ENCODE measurements at regions not wholly inside any gene's neighbourhood (a gene's known extent, or its start where the extent isn't known, plus 50 kb on each side); places are given as distances from the start of the nearest gene placed in this dataset.

- no peak overlapping the region for H3K27ac ChIP-seq (ENCODE audit: low read depth, low read length)
- no peaks in the 10 kb centered on the region; the same call in 1 of the 2 replicates for H3K27me3 ChIP-seq (ENCODE audit: control insufficient read depth, insufficient read depth, low read length)
- H3K36me3 ChIP-seq (ENCODE audit: control insufficient read depth, insufficient read depth, low read length) = no peaks in the 10 kb centered on the region
- no peaks in the 10 kb centered on the region for H3K9me3 ChIP-seq (ENCODE audit: control insufficient read depth, insufficient read depth, low read length)
- peaks cover 16% of the 10 kb centered on the region for H3K4me1 ChIP-seq (ENCODE audit: control insufficient read depth, insufficient read depth, low read length)
- no peak overlapping the region for H3K9ac ChIP-seq (ENCODE audit: low read depth, low read length)
- H3K4me3 ChIP-seq (ENCODE audit: low read depth, low read length) = no peak overlapping the region
Observed at GRCh38 chr2:240291337-240292034, 144.0 kb upstream of the GPC1 start.

GRCh38 chr2:240292035-240292574 lies 143.4 kb upstream of the GPC1 start:
- H3K9me3 ChIP-seq (ENCODE audit: control insufficient read depth, insufficient read depth, low read length) = no peaks in the 10 kb centered on the region

DNA sequence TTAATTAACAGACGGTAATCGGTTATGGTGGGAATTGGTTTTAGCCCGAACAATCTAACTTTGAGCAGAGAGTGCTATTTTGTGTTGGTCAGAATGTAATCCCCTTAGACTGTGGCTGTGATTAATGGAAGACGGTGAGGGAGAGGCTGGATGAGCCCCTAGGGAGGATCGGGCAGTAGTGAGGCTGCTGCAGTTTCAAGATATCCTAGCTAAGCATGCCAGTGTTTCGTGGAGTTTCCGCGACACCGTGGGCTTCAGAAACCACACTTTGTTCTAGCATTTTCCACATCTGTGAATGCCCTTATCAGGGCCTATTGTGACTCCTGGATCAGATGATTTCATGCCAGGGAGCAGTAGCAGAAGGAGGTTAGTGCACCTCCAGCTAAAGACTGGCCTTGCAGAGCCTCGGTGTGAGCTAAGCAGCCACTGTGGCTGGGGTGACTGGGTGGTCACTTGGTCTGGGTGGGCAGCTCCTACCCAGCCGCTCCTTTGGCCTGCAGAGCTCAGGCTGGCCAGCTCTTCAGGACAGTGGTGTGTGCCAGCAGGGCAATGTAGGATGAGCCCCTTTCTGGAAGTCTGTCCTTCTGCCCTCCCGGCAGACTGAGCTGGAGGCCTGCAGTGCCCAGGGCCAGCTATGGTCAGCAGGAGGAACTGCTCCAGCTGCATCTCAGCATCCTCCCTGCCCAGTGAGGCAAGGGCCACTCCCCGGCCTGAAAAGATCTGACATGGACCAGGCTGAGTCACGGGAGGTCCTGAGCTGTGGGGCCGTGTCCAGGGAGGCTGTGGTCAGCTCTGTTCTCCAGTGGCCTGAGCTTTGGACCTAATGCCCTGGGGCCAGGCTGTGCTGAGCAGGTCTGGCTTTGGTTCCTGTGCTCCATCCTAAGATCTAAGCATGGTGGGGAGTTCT lies 142.6 kb upstream of the GPC1 start:
- H3K36me3 ChIP-seq (ENCODE audit: control insufficient read depth, insufficient read depth, low read length) = no peaks in the 10 kb centered on the region
- H3K9me3 ChIP-seq (ENCODE audit: control insufficient read depth, insufficient read depth, low read length) = no peaks in the 10 kb centered on the region
- no peak overlapping the region for H3K4me3 ChIP-seq (ENCODE audit: low read depth, low read length)
- H3K27ac ChIP-seq (ENCODE audit: low read depth, low read length) = no peak overlapping the region
- peaks cover 16% of the 10 kb centered on the region for H3K4me1 ChIP-seq (ENCODE audit: control insufficient read depth, insufficient read depth, low read length)
- H3K27me3 ChIP-seq (ENCODE audit: control insufficient read depth, insufficient read depth, low read length) = no peaks in the 10 kb centered on the region
- no peak overlapping the region for H3K9ac ChIP-seq (ENCODE audit: low read depth, low read length)

More at GRCh38 chr2:240292035-240292574, 143.4 kb upstream of the GPC1 start:
- peaks cover 16% of the 10 kb centered on the region for H3K4me1 ChIP-seq (ENCODE audit: control insufficient read depth, insufficient read depth, low read length)
- H3K27me3 ChIP-seq (ENCODE audit: control insufficient read depth, insufficient read depth, low read length) = no peaks in the 10 kb centered on the region
- no peaks in the 10 kb centered on the region for H3K36me3 ChIP-seq (ENCODE audit: control insufficient read depth, insufficient read depth, low read length)
- H3K4me3 ChIP-seq (ENCODE audit: low read depth, low read length) = no peak overlapping the region
- H3K9ac ChIP-seq (ENCODE audit: low read depth, low read length) = no peak overlapping the region
- H3K27ac ChIP-seq (ENCODE audit: low read depth, low read length) = no peak overlapping the region

- Histone ChIP-seq H3K4me1 (ENCODE audit: control insufficient read depth, insufficient read depth, low read length) (peaks cover 16% of the 10 kb centered on the region), H3K9ac (ENCODE audit: low read depth, low read length) (no peak overlapping the region), H3K9me3 (ENCODE audit: control insufficient read depth, insufficient read depth, low read length) (no peaks in the 10 kb centered on the region), H3K27ac (ENCODE audit: low read depth, low read length) (no peak overlapping the region), H3K27me3 (ENCODE audit: control insufficient read depth, insufficient read depth, low read length) (no peaks in the 10 kb centered on the region), H3K4me3 (ENCODE audit: low read depth, low read length) (no peak overlapping the region), H3K36me3 (ENCODE audit: control insufficient read depth, insufficient read depth, low read length) (no peaks in the 10 kb centered on the region)
Observed at GRCh38 chr2:240293557-240294461, 141.7 kb upstream of the GPC1 start.

DNA sequence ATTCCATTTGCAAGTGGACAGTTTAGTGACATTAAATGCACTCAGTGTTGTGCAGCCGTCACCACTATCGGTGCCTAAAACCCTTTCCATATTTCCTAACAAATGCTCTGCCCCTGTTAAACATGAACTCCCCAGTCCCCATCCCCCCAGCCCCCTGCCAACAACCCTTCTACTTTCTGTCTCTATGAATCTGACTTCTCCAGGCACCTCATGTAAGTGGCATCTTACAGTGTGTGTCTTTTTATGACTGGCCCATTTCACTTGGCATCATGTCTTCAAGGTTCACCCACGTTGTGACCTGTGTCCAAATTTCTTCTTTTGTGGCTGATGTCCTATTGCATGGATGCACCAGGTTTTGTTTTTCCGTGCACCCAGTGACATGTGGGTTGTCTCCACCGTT lies 140.9 kb upstream of the GPC1 start:
- Histone ChIP-seq H3K27ac (ENCODE audit: low read depth, low read length) (no peak overlapping the region), H3K9me3 (ENCODE audit: control insufficient read depth, insufficient read depth, low read length) (no peaks in the 10 kb centered on the region), H3K4me1 (ENCODE audit: control insufficient read depth, insufficient read depth, low read length) (peaks cover 16% of the 10 kb centered on the region), H3K9ac (ENCODE audit: low read depth, low read length) (no peak overlapping the region), H3K27me3 (ENCODE audit: control insufficient read depth, insufficient read depth, low read length) (no peaks in the 10 kb centered on the region), H3K4me3 (ENCODE audit: low read depth, low read length) (no peak overlapping the region), H3K36me3 (ENCODE audit: control insufficient read depth, insufficient read depth, low read length) (no peaks in the 10 kb centered on the region)

DNA sequence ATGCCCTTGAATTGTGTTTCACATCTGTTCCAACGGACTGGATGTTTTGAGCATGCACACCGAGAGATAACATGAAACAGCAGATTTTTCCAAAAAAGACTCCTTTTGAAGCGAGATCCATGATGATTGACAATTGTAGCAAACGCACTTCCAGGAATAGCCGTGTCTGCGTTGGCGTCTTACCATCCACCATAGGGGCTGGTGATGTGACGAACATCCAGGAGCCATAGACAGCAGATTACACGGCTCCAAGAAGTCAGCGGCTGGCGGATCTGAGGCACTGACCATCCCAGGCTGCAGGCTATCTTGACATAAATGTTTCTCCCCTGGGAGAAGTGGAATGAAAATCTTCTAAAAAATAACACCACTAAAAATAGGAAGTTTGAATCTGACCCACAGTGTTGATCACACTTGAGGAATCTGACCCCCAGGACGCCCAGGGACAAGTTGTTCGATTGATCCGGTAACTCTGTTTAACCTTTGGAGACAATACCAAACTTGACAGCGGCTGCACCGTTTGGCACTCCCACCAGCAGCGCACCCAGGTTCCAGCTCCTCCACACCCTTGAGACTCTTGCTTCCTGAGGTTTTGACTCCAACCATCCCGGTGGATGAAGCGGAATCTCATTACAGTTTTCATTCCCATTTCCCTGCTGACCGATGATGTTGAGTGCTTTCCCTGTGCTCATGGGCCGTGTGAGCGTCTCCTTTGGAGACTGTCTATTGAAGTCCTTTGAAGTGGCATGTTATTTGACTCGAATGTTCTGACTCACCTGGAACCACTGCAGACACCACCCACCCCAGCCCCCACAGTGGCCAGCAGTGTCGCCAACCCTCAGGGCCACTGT lies 140.0 kb upstream of the GPC1 start:
- no peaks in the 10 kb centered on the region for H3K27me3 ChIP-seq (ENCODE audit: control insufficient read depth, insufficient read depth, low read length)
- H3K4me1 ChIP-seq (ENCODE audit: control insufficient read depth, insufficient read depth, low read length) = peaks cover 16% of the 10 kb centered on the region
- no peak overlapping the region for H3K9ac ChIP-seq (ENCODE audit: low read depth, low read length)
- no peaks in the 10 kb centered on the region for H3K9me3 ChIP-seq (ENCODE audit: control insufficient read depth, insufficient read depth, low read length)
- no peak overlapping the region for H3K4me3 ChIP-seq (ENCODE audit: low read depth, low read length)
- no peak overlapping the region for H3K27ac ChIP-seq (ENCODE audit: low read depth, low read length)
- no peaks in the 10 kb centered on the region for H3K36me3 ChIP-seq (ENCODE audit: control insufficient read depth, insufficient read depth, low read length)

GRCh38 chr2:240296104-240296406 lies 139.4 kb upstream of the GPC1 start:
- peaks cover 16% of the 10 kb centered on the region for H3K4me1 ChIP-seq (ENCODE audit: control insufficient read depth, insufficient read depth, low read length)
- no peak overlapping the region for H3K9ac ChIP-seq (ENCODE audit: low read depth, low read length)
- H3K27ac ChIP-seq (ENCODE audit: low read depth, low read length) = no peak overlapping the region
- H3K27me3 ChIP-seq (ENCODE audit: control insufficient read depth, insufficient read depth, low read length) = no peaks in the 10 kb centered on the region
- no peaks in the 10 kb centered on the region for H3K36me3 ChIP-seq (ENCODE audit: control insufficient read depth, insufficient read depth, low read length)
- no peak overlapping the region for H3K4me3 ChIP-seq (ENCODE audit: low read depth, low read length)
- no peaks in the 10 kb centered on the region for H3K9me3 ChIP-seq (ENCODE audit: control insufficient read depth, insufficient read depth, low read length)

GRCh38 chr2:240296476-240297255 lies 138.8 kb upstream of the GPC1 start:
- H3K27me3 ChIP-seq (ENCODE audit: control insufficient read depth, insufficient read depth, low read length) = no peaks in the 10 kb centered on the region
- H3K4me3 ChIP-seq (ENCODE audit: low read depth, low read length) = no peak overlapping the region
- peaks cover 11% of the 10 kb centered on the region for H3K4me1 ChIP-seq (ENCODE audit: control insufficient read depth, insufficient read depth, low read length)
- H3K27ac ChIP-seq (ENCODE audit: low read depth, low read length) = no peak overlapping the region
- H3K9ac ChIP-seq (ENCODE audit: low read depth, low read length) = no peak overlapping the region
- no peaks in the 10 kb centered on the region for H3K9me3 ChIP-seq (ENCODE audit: control insufficient read depth, insufficient read depth, low read length)
- H3K36me3 ChIP-seq (ENCODE audit: control insufficient read depth, insufficient read depth, low read length) = no peaks in the 10 kb centered on the region

DNA sequence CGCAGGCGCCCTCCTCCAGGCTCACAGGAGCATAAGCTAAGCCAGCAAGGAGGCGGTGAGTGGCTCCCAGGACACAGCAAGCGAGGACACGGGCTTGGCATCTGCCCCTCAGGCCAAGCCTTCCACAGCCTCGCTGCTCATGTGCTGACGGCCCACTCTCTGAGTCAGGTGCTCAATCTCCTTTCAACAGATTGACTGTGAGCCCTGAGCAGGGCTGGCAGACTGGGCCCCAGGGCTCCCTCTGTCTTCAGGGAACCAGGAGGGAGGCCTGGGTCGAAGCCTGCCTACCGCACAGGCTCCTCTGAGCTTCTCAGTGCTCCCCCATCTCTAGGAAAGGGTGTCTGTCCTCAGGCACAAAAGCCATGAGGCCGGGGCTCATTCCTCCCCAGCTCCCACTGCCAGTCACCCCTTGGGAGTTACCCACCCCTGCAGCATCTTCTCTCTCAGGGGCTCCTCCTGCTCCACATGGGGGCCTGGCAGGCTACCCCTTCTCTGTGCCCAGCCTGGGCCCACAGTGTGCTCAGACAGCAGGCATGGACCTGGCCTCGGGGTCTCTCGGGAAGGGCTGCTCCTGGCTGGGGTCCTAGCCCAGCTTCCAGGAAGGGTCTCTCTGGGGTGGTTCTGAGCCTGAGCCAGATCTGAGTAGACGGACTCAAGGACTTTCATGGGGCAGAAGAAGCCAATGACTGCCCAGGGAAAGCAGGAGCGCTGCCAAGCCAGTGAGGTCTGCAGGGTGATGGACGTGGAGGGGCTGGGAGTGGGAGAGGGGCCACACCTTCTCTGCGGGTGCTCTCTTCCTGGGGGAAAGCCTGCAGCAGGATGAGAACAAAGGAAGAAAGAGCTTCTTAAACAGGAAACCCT lies 138.0 kb upstream of the GPC1 start:
- Histone ChIP-seq H3K4me1 (ENCODE audit: control insufficient read depth, insufficient read depth, low read length) (peaks cover 3% of the 10 kb centered on the region; the same call in 1 of the 2 replicates), H3K9ac (ENCODE audit: low read depth, low read length) (no peak overlapping the region), H3K4me3 (ENCODE audit: low read depth, low read length) (no peak overlapping the region), H3K36me3 (ENCODE audit: control insufficient read depth, insufficient read depth, low read length) (no peaks in the 10 kb centered on the region), H3K27ac (ENCODE audit: low read depth, low read length) (no peak overlapping the region), H3K27me3 (ENCODE audit: control insufficient read depth, insufficient read depth, low read length) (no peaks in the 10 kb centered on the region), H3K9me3 (ENCODE audit: control insufficient read depth, insufficient read depth, low read length) (no peaks in the 10 kb centered on the region)

Data from HUES48 (cell line).